Heart left ventricle (tissue), 13 donors: ENCODE measurements at regions not wholly inside any gene's neighbourhood (a gene's known extent, or its start where the extent isn't known, plus 50 kb on each side); places are given as distances from the start of the nearest gene placed in this dataset.

Experiments used
- POLR2A ChIP-seq, 2 donors: fragments of 450-650 bp; IDR thresholded peaks; one replicate each; pipeline ENCODE4 v1.6.1; 2017; ENCODE audit warnings: antibody characterized with exemption in 2 of 2, mild to moderate bottlenecking in 2 of 2, moderate library complexity in 2 of 2
- TF ChIP-seq, protein P1 (sequence below), 12 donors: fragments of 200-600 bp; sonication (generic) in 4 of 12; IDR thresholded peaks; one replicate each; pipeline versions ENCODE4 v1.5.0 to v1.8.0; 2018 to 2022; ENCODE audit warnings: antibody characterized with exemption in 12 of 12, mild to moderate bottlenecking in 5 of 12
- donor health status: ischemic (EF 13 %, LVEDD 7.1; RV severe dilation, severe dysfunction).
- donor health status: DM: no; HTN: yes; CAD: no.
- donor health status: DM: no; HTN: no; CAD: no.
- donor health status: ischemic (EF 25% LVEDD 6.9; RV normal size, moderate dysfunction).
- donor health status: ischemic (EF 25% LVEDD 5.7; RV mildly dilated, moderate dysfunction).
- donor health status: ischemic (EF 35%, LVEDD 5.7; RV mildly dilated, moderate dysfunction).
- donor health status: nonischemic (EF 11% LVEDD 7.7; RV severe dilation, severe dysfunction).
- donor health status: DM: yes; HTN: yes; CAD: no.
- donor health status: PGD.
- donor health status: ischemic (EF 29% LVEDD 5.4; RV normal size, mild dysfunction).
- donor health status: nonischemic (EF 23%, LVEDD 6.1; RV moderate dilation, normal function).

DNA sequence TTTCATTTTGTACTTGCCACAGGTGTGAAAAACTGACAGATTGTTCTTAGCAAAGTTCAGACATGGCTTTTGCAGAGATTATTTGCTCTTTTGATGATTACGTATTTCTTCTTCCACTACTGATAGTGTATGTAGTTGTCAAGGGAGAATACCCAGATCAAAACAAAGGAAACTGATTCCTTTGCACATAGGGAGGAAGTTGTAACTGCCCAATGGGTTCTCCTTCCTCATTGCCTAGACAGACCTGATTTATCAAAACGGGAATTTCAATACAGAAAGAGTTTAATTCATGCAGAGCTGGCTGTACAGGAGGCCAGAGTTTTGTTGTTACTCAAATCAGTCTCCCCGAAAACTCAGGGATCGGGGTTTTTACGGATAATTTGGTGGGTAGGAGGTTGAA lies 214.7 kb downstream of the BCAS1 start:
- TF ChIP-seq, protein P1, sequence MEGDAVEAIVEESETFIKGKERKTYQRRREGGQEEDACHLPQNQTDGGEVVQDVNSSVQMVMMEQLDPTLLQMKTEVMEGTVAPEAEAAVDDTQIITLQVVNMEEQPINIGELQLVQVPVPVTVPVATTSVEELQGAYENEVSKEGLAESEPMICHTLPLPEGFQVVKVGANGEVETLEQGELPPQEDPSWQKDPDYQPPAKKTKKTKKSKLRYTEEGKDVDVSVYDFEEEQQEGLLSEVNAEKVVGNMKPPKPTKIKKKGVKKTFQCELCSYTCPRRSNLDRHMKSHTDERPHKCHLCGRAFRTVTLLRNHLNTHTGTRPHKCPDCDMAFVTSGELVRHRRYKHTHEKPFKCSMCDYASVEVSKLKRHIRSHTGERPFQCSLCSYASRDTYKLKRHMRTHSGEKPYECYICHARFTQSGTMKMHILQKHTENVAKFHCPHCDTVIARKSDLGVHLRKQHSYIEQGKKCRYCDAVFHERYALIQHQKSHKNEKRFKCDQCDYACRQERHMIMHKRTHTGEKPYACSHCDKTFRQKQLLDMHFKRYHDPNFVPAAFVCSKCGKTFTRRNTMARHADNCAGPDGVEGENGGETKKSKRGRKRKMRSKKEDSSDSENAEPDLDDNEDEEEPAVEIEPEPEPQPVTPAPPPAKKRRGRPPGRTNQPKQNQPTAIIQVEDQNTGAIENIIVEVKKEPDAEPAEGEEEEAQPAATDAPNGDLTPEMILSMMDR (IDR thresholded peaks at IDR 0.05), result no peak
- TF ChIP-seq POLR2A (IDR thresholded peaks at IDR 0.05), result no peak
